ENCODE measurements at regions not wholly inside any gene's neighbourhood (a gene's known extent, or its start where the extent isn't known, plus 50 kb on each side); places are given as distances from the start of the nearest gene placed in this dataset.

GRCh38 chr14:86652526-86652925 lies 1122.6 kb downstream of the FLRT2 start:
- TF ChIP-seq CTCF (IDR thresholded peaks at IDR 0.05; ENCODE audit: low read length): no peak
- no peak for TF ChIP-seq EZH2 (optimal IDR thresholded peaks at IDR 0.05; ENCODE audit: low read depth, low read length)
- no peak for TF ChIP-seq EZH2phosphoT487 (IDR thresholded peaks at IDR 0.05; ENCODE audit: low read length)
